ENCODE measurements at regions not wholly inside any gene's neighbourhood (a gene's known extent, or its start where the extent isn't known, plus 50 kb on each side); places are given as distances from the start of the nearest gene placed in this dataset.

GRCh38 chr20:12737900-12738299, 270.9 kb upstream of the SPTLC3 start:
- TF ChIP-seq GATA2 (IDR thresholded peaks at IDR 0.05; ENCODE audit: insufficient read depth, insufficient read length, low read depth, low read length) (no peak), FOS (IDR thresholded peaks at IDR 0.05; ENCODE audit: borderline replicate concordance, insufficient read depth, low read length) (no peak), POLR2AphosphoS5 (IDR thresholded peaks at IDR 0.05; ENCODE audit: insufficient read depth, low read depth, low read length) (no peak), JUN (IDR thresholded peaks at IDR 0.05; ENCODE audit: borderline replicate concordance, insufficient read depth, insufficient read length, low read depth) (no peak), MAX (IDR thresholded peaks at IDR 0.05; ENCODE audit: insufficient read depth, insufficient read length) (no peak)
- Histone ChIP-seq H3K27me3 (ENCODE audit: control insufficient read depth in 2 of 2, insufficient read depth in 2 of 2, low read length in 2 of 2) (no peaks in the 10 kb centered on the region), H4K20me1 (replicated peaks; ENCODE audit: control insufficient read depth, extremely low read depth, insufficient read depth, low read length) (no peaks in the 10 kb centered on the region), H3K36me3 (ENCODE audit: control insufficient read depth in 2 of 2, extremely low read depth in 1 of 2, insufficient read depth in 2 of 2, low read length in 2 of 2) (no peaks in the 10 kb centered on the region), H3K9ac (replicated peaks; ENCODE audit: extremely low read depth, insufficient read depth, low read length) (no peak overlapping the region), H3K4me1 (ENCODE audit: control insufficient read depth, extremely low read depth, insufficient read depth, low read length) (no peaks in the 10 kb centered on the region), H3K27ac (ENCODE audit: insufficient read depth, low read depth, low read length) (no peak overlapping the region), H3K9me3 (replicated peaks; ENCODE audit: control insufficient read depth, insufficient read depth, low read length) (peaks cover 3% of the 10 kb centered on the region), H3K4me2 (ENCODE audit: insufficient read depth, low read length) (no peak overlapping the region), H3K79me2 (ENCODE audit: control insufficient read depth, insufficient read depth, low read length) (no peaks in the 10 kb centered on the region), H3K9me1 (replicated peaks; ENCODE audit: control insufficient read depth, extremely low read depth, insufficient read depth, low read length) (no peaks in the 10 kb centered on the region), H3K4me3 (replicated peaks in 1 of 3; ENCODE audit: insufficient read depth in 1 of 3, low read depth in 1 of 3, low read length in 3 of 3) (no peak overlapping the region), H2AFZ (ENCODE audit: low read depth, low read length) (no peak overlapping the region)
- no peak for DNase-seq (ENCODE audit: low read depth, low spot score)
- no TSS peak for BruUV-seq (replicated peaks)
- dilution Hi-C loops (cut with MboI; ENCODE audit: extremely low pct_ligation_motif_present, low sequenced_read_pairs), result no loop called here
- ChIA-PET POLR2A (no interaction called here), CTCF (no interaction called here)
- intact Hi-C loops (cut with micrococcal nuclease), result no loop called here
- FAIRE-seq, result no peak

GRCh38 chr20:12740647-12741046, 268.1 kb upstream of the SPTLC3 start:
- intact Hi-C loops (cut with micrococcal nuclease) (no loop called here), dilution Hi-C loops (cut with MboI; ENCODE audit: extremely low pct_ligation_motif_present, low sequenced_read_pairs) (no loop called here)
- FAIRE-seq, result no peak
- TF ChIP-seq JUN (IDR thresholded peaks at IDR 0.05; ENCODE audit: borderline replicate concordance, insufficient read depth, insufficient read length, low read depth) (no peak), POLR2A (IDR thresholded peaks at IDR 0.05; ENCODE audit: low read depth, low read length) (no peak), POLR2AphosphoS5 (IDR thresholded peaks at IDR 0.05; ENCODE audit: insufficient read depth, low read depth, low read length) (no peak), MYC (IDR thresholded peaks at IDR 0.05; ENCODE audit: low read depth, low read length) (no peak), FOS (IDR thresholded peaks at IDR 0.05; ENCODE audit: borderline replicate concordance, insufficient read depth, low read length) (no peak), CTCF (IDR thresholded peaks at IDR 0.05; ENCODE audit: extremely low read depth in 1 of 2, insufficient read depth in 1 of 2, low read depth in 1 of 2, low read length in 2 of 2) (no peak), GATA2 (IDR thresholded peaks at IDR 0.05; ENCODE audit: insufficient read depth, insufficient read length, low read depth, low read length) (no peak), EZH2 (IDR thresholded peaks at IDR 0.05; ENCODE audit: borderline replicate concordance, low read depth, low read length, severe bottlenecking) (no peak), MAX (IDR thresholded peaks at IDR 0.05; ENCODE audit: insufficient read depth, insufficient read length) (no peak)
- Histone ChIP-seq H3K4me3 (replicated peaks in 1 of 3; ENCODE audit: insufficient read depth in 1 of 3, low read depth in 1 of 3, low read length in 3 of 3) (no peak overlapping the region), H3K9me3 (replicated peaks; ENCODE audit: control insufficient read depth, insufficient read depth, low read length) (no peaks in the 10 kb centered on the region), H4K20me1 (replicated peaks; ENCODE audit: control insufficient read depth, extremely low read depth, insufficient read depth, low read length) (no peaks in the 10 kb centered on the region), H3K4me2 (ENCODE audit: insufficient read depth, low read length) (no peak overlapping the region), H3K9ac (replicated peaks; ENCODE audit: extremely low read depth, insufficient read depth, low read length) (no peak overlapping the region), H3K27me3 (ENCODE audit: control insufficient read depth in 2 of 2, insufficient read depth in 2 of 2, low read length in 2 of 2) (no peaks in the 10 kb centered on the region), H3K79me2 (ENCODE audit: control insufficient read depth, insufficient read depth, low read length) (no peaks in the 10 kb centered on the region), H3K9me1 (replicated peaks; ENCODE audit: control insufficient read depth, extremely low read depth, insufficient read depth, low read length) (no peaks in the 10 kb centered on the region), H3K27ac (ENCODE audit: insufficient read depth, low read depth, low read length) (no peak overlapping the region), H3K4me1 (ENCODE audit: control insufficient read depth, extremely low read depth, insufficient read depth, low read length) (no peaks in the 10 kb centered on the region), H2AFZ (ENCODE audit: low read depth, low read length) (no peak overlapping the region), H3K36me3 (ENCODE audit: control insufficient read depth in 2 of 2, extremely low read depth in 1 of 2, insufficient read depth in 2 of 2, low read length in 2 of 2) (no peaks in the 10 kb centered on the region)
- BruUV-seq (replicated peaks), result no TSS peak
- DNase-seq (ENCODE audit: low read depth, low spot score), result no peak
- ChIA-PET POLR2A (no interaction called here), CTCF (no interaction called here)
